GM19324 (cell line): ENCODE measurements at regions not wholly inside any gene's neighbourhood (a gene's known extent, or its start where the extent isn't known, plus 50 kb on each side); places are given as distances from the start of the nearest gene placed in this dataset.

Experiments
- ATAC-seq: cut with Tn5 transposase; IDR thresholded peaks from one replicate; pipeline ENCODE4 v1.9.1; 2021; ENCODE audit warnings: mild to moderate bottlenecking, moderate library complexity; ENCODE audit not compliant: unreplicated experiment, low FRiP score

GRCh38 chr14:95442633-95443021 is 73.8 kb downstream of the SYNE3 start:
- ATAC-seq = peak; percentile 64

- ATAC-seq = no peak
Observed at GRCh38 chr14:95442016-95442632, 74.3 kb downstream of the SYNE3 start.

- no peak for ATAC-seq
Observed at GRCh38 chr14:95440951-95441350, 75.5 kb downstream of the SYNE3 start.

GRCh38 chr14:95440496-95440895 is 76.0 kb downstream of the SYNE3 start:
- no peak for ATAC-seq

GRCh38 chr14:95439881-95440280 is 76.6 kb downstream of the SYNE3 start:
- no peak for ATAC-seq

- ATAC-seq = no peak
Observed at GRCh38 chr14:95437715-95438114, 78.7 kb downstream of the SYNE3 start.

GRCh38 chr14:95436354-95436753 is 80.1 kb downstream of the SYNE3 start:
- no peak for ATAC-seq

- ATAC-seq = no peak
Observed at GRCh38 chr14:95434121-95434520, 82.3 kb downstream of the SYNE3 start.

GRCh38 chr14:95433094-95433478 is 83.4 kb downstream of the SYNE3 start:
- ATAC-seq = no peak

GRCh38 chr14:95432144-95433093 is 84.0 kb downstream of the SYNE3 start:
- no peak for ATAC-seq

- no peak for ATAC-seq
Observed at GRCh38 chr14:95431199-95432143, 85.0 kb downstream of the SYNE3 start.

- no peak for ATAC-seq
Observed at GRCh38 chr14:95428557-95428956, 87.9 kb downstream of the SYNE3 start.

- no peak for ATAC-seq
Observed at GRCh38 chr14:95426116-95426475, 90.4 kb downstream of the SYNE3 start.

- no peak for ATAC-seq
Observed at GRCh38 chr14:95425369-95426115, 90.9 kb downstream of the SYNE3 start.

- ATAC-seq = no peak
Observed at GRCh38 chr14:95424529-95424928, 91.9 kb downstream of the SYNE3 start.

- no peak for ATAC-seq
Observed at GRCh38 chr14:95421741-95422140, 94.7 kb downstream of the SYNE3 start.

GRCh38 chr14:95420060-95420459 is 96.4 kb downstream of the SYNE3 start:
- no peak for ATAC-seq

GRCh38 chr14:95419569-95419968 is 96.9 kb downstream of the SYNE3 start:
- no peak for ATAC-seq

- no peak for ATAC-seq
Observed at GRCh38 chr14:95418858-95419257, 97.6 kb downstream of the SYNE3 start.

GRCh38 chr14:95417492-95417891 is 97.8 kb upstream of the CLMN start:
- no peak for ATAC-seq
